ENCODE measurements at regions not wholly inside any gene's neighbourhood (a gene's known extent, or its start where the extent isn't known, plus 50 kb on each side); places are given as distances from the start of the nearest gene placed in this dataset.

DNA sequence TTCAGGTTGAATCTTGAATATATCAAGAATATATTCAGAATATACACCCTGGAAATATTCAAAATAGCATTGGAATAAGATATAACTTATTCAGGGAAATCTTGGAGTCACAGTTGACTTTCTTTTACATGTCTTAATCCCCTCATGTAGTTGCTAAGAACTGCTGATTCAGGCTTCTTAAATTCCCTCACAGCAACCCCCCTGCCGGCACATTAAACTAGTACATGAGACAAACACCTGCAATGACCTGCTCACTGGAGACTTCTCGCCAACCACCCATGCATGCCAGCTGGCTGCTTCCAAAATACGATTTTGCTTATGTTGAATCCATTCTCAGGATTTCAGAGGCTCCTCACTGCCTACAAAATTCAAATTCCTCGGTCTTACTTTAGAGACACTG is 997.1 kb downstream of the EFNB2 start:
- H3K36me3 ChIP-seq (ENCODE audit: control insufficient read depth, insufficient read depth, low read length) = no peaks in the 10 kb centered on the region
- H3K4me1 ChIP-seq (ENCODE audit: control insufficient read depth, insufficient read depth, low read length) = no peaks in the 10 kb centered on the region
- 66% methylated on average over 4 of the region's 4 CpGs for WGBS (ENCODE audit: insufficient coverage)
- H3K9me3 ChIP-seq (ENCODE audit: control insufficient read depth, insufficient read depth, low read length) = peaks cover 2% of the 10 kb centered on the region
- H3K4me3 ChIP-seq (ENCODE audit: low read depth, low read length) = no peak overlapping the region
- H3K27me3 ChIP-seq (ENCODE audit: control insufficient read depth, insufficient read depth, low read length) = no peaks in the 10 kb centered on the region
- H3K27ac ChIP-seq (ENCODE audit: low read depth, low read length) = no peak overlapping the region
- peak in 1 of 6 donors; percentile 9 for DNase-seq (ENCODE audit: low read depth in 4 of 6, low spot score in 6 of 6)

DNA sequence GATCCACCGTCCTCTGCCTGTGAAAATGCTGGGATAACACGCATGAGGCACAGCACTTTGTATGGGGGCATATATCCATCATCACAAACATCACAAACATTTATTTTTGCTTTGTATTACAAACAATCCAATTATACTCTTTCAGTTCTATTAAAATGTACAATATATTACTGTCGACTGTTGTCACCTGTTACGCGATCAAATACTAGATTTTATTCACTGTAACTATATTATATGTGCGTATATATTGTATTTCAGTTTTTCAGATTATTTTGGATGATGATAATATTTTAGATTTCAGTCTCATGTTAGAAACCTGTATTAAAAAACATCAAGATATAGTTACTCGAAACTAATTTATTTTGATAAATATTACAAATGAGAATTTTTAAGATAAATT is 998.3 kb downstream of the EFNB2 start:
- Histone ChIP-seq H3K4me1 (ENCODE audit: control insufficient read depth, insufficient read depth, low read length) (no peaks in the 10 kb centered on the region), H3K9me3 (ENCODE audit: control insufficient read depth, insufficient read depth, low read length) (peaks cover 2% of the 10 kb centered on the region)
- 100% methylated on average over 2 of the region's 7 CpGs for WGBS (ENCODE audit: insufficient coverage)

DNA sequence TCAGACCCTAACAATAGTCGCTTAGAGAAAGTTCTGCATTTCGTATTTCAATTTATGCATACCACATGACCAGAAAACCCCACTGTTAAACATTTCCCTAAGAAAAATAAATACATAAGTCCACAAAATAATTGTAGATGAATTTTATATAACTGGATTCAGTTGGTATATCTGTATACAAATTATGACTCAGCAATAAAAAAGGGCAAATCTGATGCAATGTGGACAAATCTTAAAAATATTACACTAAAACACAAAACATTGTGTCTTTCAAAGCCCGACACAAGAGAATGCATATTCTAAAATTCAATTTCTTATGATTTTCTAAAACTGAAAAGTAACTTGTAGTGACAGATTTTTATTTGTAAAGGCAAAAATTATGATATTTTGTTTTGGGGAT is 1005.0 kb downstream of the EFNB2 start:
- H3K36me3 ChIP-seq (ENCODE audit: control insufficient read depth, insufficient read depth, low read length) = no peaks in the 10 kb centered on the region
- no peak for DNase-seq (ENCODE audit: low read depth in 4 of 6, low spot score in 6 of 6)
- H3K9me3 ChIP-seq (ENCODE audit: control insufficient read depth, insufficient read depth, low read length) = peaks cover 2% of the 10 kb centered on the region
- no CpG with 5 or more reads among the region's 3 CpGs for WGBS (ENCODE audit: insufficient coverage)
- H3K27me3 ChIP-seq (ENCODE audit: control insufficient read depth, insufficient read depth, low read length) = no peaks in the 10 kb centered on the region
- H3K4me3 ChIP-seq (ENCODE audit: low read depth, low read length) = no peak overlapping the region
- no peaks in the 10 kb centered on the region for H3K4me1 ChIP-seq (ENCODE audit: control insufficient read depth, insufficient read depth, low read length)
- no peak overlapping the region for H3K27ac ChIP-seq (ENCODE audit: low read depth, low read length)

More for the DNA sequence above, 998.3 kb downstream of the EFNB2 start:
- H3K27ac ChIP-seq (ENCODE audit: low read depth, low read length) = no peak overlapping the region
- no peak for DNase-seq (ENCODE audit: low read depth in 4 of 6, low spot score in 6 of 6)
- no peaks in the 10 kb centered on the region for H3K36me3 ChIP-seq (ENCODE audit: control insufficient read depth, insufficient read depth, low read length)
- no peak overlapping the region for H3K4me3 ChIP-seq (ENCODE audit: low read depth, low read length)
- no peaks in the 10 kb centered on the region for H3K27me3 ChIP-seq (ENCODE audit: control insufficient read depth, insufficient read depth, low read length)

DNA sequence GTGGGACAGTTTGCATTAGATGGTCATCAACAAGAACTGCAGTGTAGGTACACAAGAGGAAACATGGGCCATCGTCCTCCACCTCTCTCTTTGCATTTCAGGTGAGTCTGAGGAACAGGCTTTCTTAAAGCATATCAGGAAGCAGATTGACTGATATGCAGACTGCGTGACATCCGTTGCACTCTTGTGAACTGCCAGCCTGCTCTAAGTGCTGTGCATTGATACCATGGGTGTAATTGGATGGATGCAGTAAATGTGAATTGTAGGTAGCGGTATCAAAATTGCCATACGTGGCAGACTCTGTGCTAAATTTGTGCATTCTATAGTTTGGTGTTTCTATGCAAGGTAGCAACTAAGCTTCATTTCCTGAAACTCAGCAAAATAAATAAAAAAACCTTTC is 1008.3 kb downstream of the EFNB2 start:
- Histone ChIP-seq H3K36me3 (ENCODE audit: control insufficient read depth, insufficient read depth, low read length) (no peaks in the 10 kb centered on the region), H3K9me3 (ENCODE audit: control insufficient read depth, insufficient read depth, low read length) (no peaks in the 10 kb centered on the region), H3K4me3 (ENCODE audit: low read depth, low read length) (no peak overlapping the region), H3K27ac (ENCODE audit: low read depth, low read length) (no peak overlapping the region), H3K4me1 (ENCODE audit: control insufficient read depth, insufficient read depth, low read length) (no peaks in the 10 kb centered on the region), H3K27me3 (ENCODE audit: control insufficient read depth, insufficient read depth, low read length) (no peaks in the 10 kb centered on the region)
- no peak for DNase-seq (ENCODE audit: low read depth in 4 of 6, low spot score in 6 of 6)
- WGBS (ENCODE audit: insufficient coverage) = 81% methylated on average over 3 of the region's 5 CpGs

DNA sequence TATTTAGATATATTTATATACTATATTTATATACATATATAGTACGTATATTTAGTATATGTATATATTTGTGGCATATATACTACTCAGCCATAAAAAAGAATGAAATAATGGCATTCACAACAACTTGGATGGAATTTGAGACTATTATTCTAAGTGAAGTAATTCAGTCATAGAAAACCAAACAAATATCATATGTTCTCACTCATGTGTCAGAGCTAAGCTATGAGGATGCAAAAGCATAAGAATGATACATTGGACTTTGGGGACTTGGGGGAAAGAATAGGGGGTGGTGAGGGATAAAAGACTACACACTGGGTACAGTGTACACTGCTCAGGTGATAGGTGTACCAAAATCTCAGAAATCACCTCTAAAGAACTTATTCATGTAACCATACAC is 1015.7 kb downstream of the EFNB2 start:
- no peaks in the 10 kb centered on the region for H3K36me3 ChIP-seq (ENCODE audit: control insufficient read depth, insufficient read depth, low read length)
- no peaks in the 10 kb centered on the region for H3K4me1 ChIP-seq (ENCODE audit: control insufficient read depth, insufficient read depth, low read length)
- H3K27ac ChIP-seq (ENCODE audit: low read depth, low read length) = no peak overlapping the region
- DNase-seq (ENCODE audit: low read depth in 4 of 6, low spot score in 6 of 6) = no peak
- no CpG with 5 or more reads among the region's 1 CpG for WGBS (ENCODE audit: insufficient coverage)
- H3K9me3 ChIP-seq (ENCODE audit: control insufficient read depth, insufficient read depth, low read length) = no peaks in the 10 kb centered on the region
- H3K27me3 ChIP-seq (ENCODE audit: control insufficient read depth, insufficient read depth, low read length) = no peaks in the 10 kb centered on the region
- no peak overlapping the region for H3K4me3 ChIP-seq (ENCODE audit: low read depth, low read length)

DNA sequence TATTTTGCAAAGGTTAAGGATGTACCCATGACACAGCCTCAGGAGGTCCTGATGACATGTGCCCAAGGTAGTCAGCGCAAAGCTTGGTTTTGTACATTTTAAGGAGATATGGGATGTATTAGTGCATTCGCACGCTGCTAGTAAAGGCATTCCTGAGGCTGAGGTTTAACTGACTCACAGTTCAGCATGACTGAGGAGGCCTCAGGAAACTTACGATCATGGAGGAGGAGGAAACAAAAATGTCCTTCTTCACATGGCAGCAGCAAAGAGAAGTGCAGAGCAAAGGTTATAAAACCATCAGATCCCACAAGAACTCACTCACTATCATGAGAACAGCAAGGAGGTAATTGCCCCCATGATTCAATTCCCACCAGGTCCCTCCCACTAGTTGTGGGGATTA is 1017.4 kb downstream of the EFNB2 start:
- H3K27me3 ChIP-seq (ENCODE audit: control insufficient read depth, insufficient read depth, low read length) = no peaks in the 10 kb centered on the region
- no peaks in the 10 kb centered on the region for H3K4me1 ChIP-seq (ENCODE audit: control insufficient read depth, insufficient read depth, low read length)
- 100% methylated on average over 3 of the region's 4 CpGs for WGBS (ENCODE audit: insufficient coverage)
- H3K4me3 ChIP-seq (ENCODE audit: low read depth, low read length) = no peak overlapping the region
- DNase-seq (ENCODE audit: low read depth in 4 of 6, low spot score in 6 of 6) = no peak
- no peaks in the 10 kb centered on the region for H3K9me3 ChIP-seq (ENCODE audit: control insufficient read depth, insufficient read depth, low read length)
- H3K27ac ChIP-seq (ENCODE audit: low read depth, low read length) = no peak overlapping the region
- no peaks in the 10 kb centered on the region for H3K36me3 ChIP-seq (ENCODE audit: control insufficient read depth, insufficient read depth, low read length)

DNA sequence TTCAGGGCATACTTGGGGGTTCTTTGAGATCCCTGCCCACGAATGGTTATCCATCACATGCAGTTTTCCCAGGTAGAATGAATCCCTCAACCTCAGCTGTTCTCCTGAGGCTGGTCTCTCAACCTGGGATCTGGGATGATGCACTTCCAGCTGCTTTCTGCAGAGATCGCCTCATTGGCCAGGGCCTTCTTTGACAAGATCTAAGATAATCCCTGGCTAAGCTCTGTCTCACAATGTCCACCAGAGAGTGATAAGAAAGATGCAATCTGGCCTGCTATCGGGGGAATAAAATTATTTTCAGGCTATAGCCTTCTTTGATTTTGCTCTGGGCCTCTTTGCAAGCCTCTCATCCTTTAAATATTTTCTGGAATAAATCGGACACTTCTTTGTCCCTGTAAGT is 1021.1 kb downstream of the EFNB2 start:
- 100% methylated on average over 1 of the region's 4 CpGs for WGBS (ENCODE audit: insufficient coverage)
- H3K36me3 ChIP-seq (ENCODE audit: control insufficient read depth, insufficient read depth, low read length) = no peaks in the 10 kb centered on the region
- H3K9me3 ChIP-seq (ENCODE audit: control insufficient read depth, insufficient read depth, low read length) = no peaks in the 10 kb centered on the region
- no peak for DNase-seq (ENCODE audit: low read depth in 4 of 6, low spot score in 6 of 6)
- no peaks in the 10 kb centered on the region for H3K4me1 ChIP-seq (ENCODE audit: control insufficient read depth, insufficient read depth, low read length)
- H3K4me3 ChIP-seq (ENCODE audit: low read depth, low read length) = no peak overlapping the region
- no peak overlapping the region for H3K27ac ChIP-seq (ENCODE audit: low read depth, low read length)
- no peaks in the 10 kb centered on the region for H3K27me3 ChIP-seq (ENCODE audit: control insufficient read depth, insufficient read depth, low read length)

DNA sequence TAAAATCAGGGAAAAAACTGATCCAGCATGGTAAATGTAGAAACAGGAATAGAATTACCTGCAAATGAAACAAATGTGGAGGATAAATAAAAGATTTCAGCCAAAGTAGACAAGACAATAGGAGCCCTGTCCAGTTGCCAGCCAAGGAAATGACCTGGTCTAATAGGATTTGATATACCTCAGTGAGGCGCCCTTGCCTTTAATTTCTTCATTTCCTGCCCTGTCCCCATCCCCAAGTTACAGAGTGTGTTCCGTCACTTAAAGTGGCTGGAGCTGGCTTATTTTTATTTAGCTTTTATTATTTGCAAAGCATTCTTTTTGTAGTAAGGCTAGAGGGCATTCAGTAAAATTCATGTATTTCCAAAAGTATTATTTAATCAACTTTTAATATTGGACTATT is 1022.0 kb downstream of the EFNB2 start:
- H3K4me1 ChIP-seq (ENCODE audit: control insufficient read depth, insufficient read depth, low read length) = no peaks in the 10 kb centered on the region
- no peak for DNase-seq (ENCODE audit: low read depth in 4 of 6, low spot score in 6 of 6)
- no peaks in the 10 kb centered on the region for H3K36me3 ChIP-seq (ENCODE audit: control insufficient read depth, insufficient read depth, low read length)
- H3K27ac ChIP-seq (ENCODE audit: low read depth, low read length) = no peak overlapping the region
- no peak overlapping the region for H3K4me3 ChIP-seq (ENCODE audit: low read depth, low read length)
- 100% methylated on average over 1 of the region's 2 CpGs for WGBS (ENCODE audit: insufficient coverage)
- no peaks in the 10 kb centered on the region for H3K27me3 ChIP-seq (ENCODE audit: control insufficient read depth, insufficient read depth, low read length)
- H3K9me3 ChIP-seq (ENCODE audit: control insufficient read depth, insufficient read depth, low read length) = no peaks in the 10 kb centered on the region

DNA sequence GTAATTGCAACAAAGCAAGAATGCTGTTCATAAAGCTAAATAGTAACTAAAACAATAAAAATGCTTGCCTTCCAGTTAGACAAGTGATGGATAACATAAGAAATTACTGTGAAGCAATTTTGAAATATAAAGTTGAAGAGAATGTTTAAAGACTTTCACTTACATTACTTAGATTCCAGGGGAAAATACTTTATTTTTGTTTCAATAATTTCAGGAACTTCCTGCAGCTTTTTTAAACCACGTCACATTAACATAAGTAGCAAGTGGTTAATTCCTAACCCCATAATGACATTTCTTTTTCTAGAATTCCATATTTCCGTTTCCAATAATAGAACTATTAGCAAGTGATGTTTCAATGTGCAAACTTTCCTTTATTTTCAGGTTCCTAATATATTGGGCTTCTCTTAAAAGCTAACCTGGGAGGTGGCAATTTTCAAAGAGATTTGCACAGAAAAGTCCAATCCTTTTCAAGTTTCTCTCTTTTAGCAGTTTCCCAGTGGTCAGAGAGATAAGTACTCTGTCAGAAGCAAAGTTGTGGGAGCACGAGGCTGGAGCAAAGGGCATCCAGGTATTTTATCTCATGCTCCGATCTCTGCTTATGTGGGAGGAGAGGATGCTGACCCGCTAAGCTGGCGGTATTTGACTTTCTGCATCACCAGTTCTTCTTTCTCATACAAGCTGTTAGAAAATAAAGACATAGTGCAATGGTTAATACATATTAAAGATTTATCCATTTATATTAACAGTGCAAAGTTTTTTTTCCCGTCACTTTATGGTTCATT is 1025.3 kb downstream of the EFNB2 start:
- DNase-seq (ENCODE audit: low read depth in 4 of 6, low spot score in 6 of 6) = peak in 1 of 6 donors; percentile 6
- H3K4me1 ChIP-seq (ENCODE audit: control insufficient read depth, insufficient read depth, low read length) = no peaks in the 10 kb centered on the region
- no peaks in the 10 kb centered on the region for H3K9me3 ChIP-seq (ENCODE audit: control insufficient read depth, insufficient read depth, low read length)
- H3K36me3 ChIP-seq (ENCODE audit: control insufficient read depth, insufficient read depth, low read length) = no peaks in the 10 kb centered on the region
- no peak overlapping the region for H3K4me3 ChIP-seq (ENCODE audit: low read depth, low read length)
- 100% methylated on average over 1 of the region's 7 CpGs for WGBS (ENCODE audit: insufficient coverage)
- no peaks in the 10 kb centered on the region for H3K27me3 ChIP-seq (ENCODE audit: control insufficient read depth, insufficient read depth, low read length)
- no peak overlapping the region for H3K27ac ChIP-seq (ENCODE audit: low read depth, low read length)

DNA sequence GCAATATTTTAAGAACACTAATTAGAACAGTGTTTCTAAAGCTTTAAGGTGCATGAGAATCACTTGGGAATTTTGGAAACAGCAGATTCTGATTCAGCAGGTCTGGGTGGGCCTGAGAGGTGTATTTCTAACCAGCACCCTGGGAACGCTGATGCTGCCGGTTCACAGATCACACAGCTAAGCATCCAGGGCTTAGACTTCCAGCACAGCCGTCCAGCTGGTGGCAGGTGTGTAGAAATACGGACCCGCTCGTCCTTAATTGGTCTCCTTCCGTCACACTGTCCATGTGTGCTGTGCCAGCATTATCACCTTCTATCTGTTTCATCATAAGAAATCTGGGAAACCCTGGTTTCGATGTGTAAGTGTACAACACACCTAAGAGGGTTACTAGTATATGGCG is 1029.0 kb downstream of the EFNB2 start:
- Histone ChIP-seq H3K27ac (ENCODE audit: low read depth, low read length) (no peak overlapping the region), H3K4me3 (ENCODE audit: low read depth, low read length) (no peak overlapping the region), H3K27me3 (ENCODE audit: control insufficient read depth, insufficient read depth, low read length) (no peaks in the 10 kb centered on the region), H3K9me3 (ENCODE audit: control insufficient read depth, insufficient read depth, low read length) (no peaks in the 10 kb centered on the region), H3K36me3 (ENCODE audit: control insufficient read depth, insufficient read depth, low read length) (no peaks in the 10 kb centered on the region), H3K4me1 (ENCODE audit: control insufficient read depth, insufficient read depth, low read length) (no peaks in the 10 kb centered on the region)
- WGBS (ENCODE audit: insufficient coverage) = no CpG with 5 or more reads among the region's 9 CpGs
- DNase-seq (ENCODE audit: low read depth in 4 of 6, low spot score in 6 of 6) = no peak
